ENCODE measurements at regions not wholly inside any gene's neighbourhood (a gene's known extent, or its start where the extent isn't known, plus 50 kb on each side); places are given as distances from the start of the nearest gene placed in this dataset.
"Not testable (repeated sequence)": the region's sequence is repeated elsewhere in the genome, so short reads cannot be mapped to it uniquely, and the experiment has no call there.

DNA sequence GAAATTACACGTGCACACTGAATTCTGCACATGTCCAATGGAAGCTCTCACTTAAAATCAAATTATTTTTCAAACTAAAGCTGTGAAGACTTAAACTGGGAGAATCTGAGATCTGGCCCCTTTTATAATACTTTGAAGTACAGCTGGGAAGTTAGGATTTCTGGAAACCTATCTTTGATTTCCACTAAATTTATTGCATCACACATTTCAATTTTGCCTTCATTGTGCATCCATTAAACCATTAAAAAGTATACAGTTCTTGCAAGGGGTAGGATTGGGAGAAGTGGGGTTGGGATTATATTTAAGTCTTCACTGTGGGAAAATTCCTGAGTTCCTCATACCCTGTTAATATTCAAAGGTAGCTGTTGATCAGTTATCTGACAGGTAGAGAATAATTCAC is 1229.6 kb upstream of the ZEB2 start:
- Histone ChIP-seq H3K9me3 (ENCODE audit: severe bottlenecking) (no peaks in the 10 kb centered on the region), H3K36me3 (ENCODE audit: low read depth) (no peaks in the 10 kb centered on the region), H3K27me3 (ENCODE audit: insufficient read depth, poor library complexity, severe bottlenecking) (no peaks in the 10 kb centered on the region), H3K4me3 (ENCODE audit: severe bottlenecking) (no peak overlapping the region), H3K4me1 (ENCODE audit: insufficient read depth, poor library complexity, severe bottlenecking) (peaks cover 23% of the 10 kb centered on the region), H3K27ac (ENCODE audit: poor library complexity, severe bottlenecking) (no peak overlapping the region)
- no peak for ATAC-seq (ENCODE audit: low read depth)
- TF ChIP-seq, protein P1, sequence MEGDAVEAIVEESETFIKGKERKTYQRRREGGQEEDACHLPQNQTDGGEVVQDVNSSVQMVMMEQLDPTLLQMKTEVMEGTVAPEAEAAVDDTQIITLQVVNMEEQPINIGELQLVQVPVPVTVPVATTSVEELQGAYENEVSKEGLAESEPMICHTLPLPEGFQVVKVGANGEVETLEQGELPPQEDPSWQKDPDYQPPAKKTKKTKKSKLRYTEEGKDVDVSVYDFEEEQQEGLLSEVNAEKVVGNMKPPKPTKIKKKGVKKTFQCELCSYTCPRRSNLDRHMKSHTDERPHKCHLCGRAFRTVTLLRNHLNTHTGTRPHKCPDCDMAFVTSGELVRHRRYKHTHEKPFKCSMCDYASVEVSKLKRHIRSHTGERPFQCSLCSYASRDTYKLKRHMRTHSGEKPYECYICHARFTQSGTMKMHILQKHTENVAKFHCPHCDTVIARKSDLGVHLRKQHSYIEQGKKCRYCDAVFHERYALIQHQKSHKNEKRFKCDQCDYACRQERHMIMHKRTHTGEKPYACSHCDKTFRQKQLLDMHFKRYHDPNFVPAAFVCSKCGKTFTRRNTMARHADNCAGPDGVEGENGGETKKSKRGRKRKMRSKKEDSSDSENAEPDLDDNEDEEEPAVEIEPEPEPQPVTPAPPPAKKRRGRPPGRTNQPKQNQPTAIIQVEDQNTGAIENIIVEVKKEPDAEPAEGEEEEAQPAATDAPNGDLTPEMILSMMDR (IDR thresholded peaks at IDR 0.05; ENCODE audit: poor library complexity, severe bottlenecking): no peak
- DNase-seq (ENCODE audit: low spot score): no peak

DNA sequence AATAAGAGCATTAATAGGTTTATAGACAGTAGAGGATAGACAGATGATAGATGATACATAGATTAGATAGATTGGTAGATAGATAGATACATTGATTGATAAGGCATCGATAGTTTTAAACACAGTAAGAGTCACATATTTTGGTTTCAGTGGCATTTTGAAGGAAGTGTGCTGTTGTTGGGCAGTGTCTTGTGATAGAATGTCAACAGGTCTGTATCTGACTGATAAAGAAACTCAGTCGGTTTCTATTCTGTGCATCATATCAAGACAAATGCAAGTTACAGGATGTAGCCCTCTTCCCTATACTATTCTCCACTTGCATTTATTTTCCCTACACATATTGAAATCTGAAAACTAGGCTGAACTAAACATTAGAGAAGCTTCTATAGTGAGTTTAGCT is 1229.0 kb upstream of the ZEB2 start:
- H3K27ac ChIP-seq (ENCODE audit: poor library complexity, severe bottlenecking): no peak overlapping the region
- no peak for ATAC-seq (ENCODE audit: low read depth)
- TF ChIP-seq, protein P1 (IDR thresholded peaks at IDR 0.05; ENCODE audit: poor library complexity, severe bottlenecking): no peak
- DNase-seq (ENCODE audit: low spot score): no peak
- H3K36me3 ChIP-seq (ENCODE audit: low read depth): no peaks in the 10 kb centered on the region
- H3K9me3 ChIP-seq (ENCODE audit: severe bottlenecking): no peaks in the 10 kb centered on the region
- H3K4me1 ChIP-seq (ENCODE audit: insufficient read depth, poor library complexity, severe bottlenecking): peaks cover 23% of the 10 kb centered on the region
- no peaks in the 10 kb centered on the region for H3K27me3 ChIP-seq (ENCODE audit: insufficient read depth, poor library complexity, severe bottlenecking)
- H3K4me3 ChIP-seq (ENCODE audit: severe bottlenecking): no peak overlapping the region

GRCh38 chr2:145747715-145748114 is 1227.8 kb upstream of the ZEB2 start:
- Histone ChIP-seq H3K4me1 (ENCODE audit: insufficient read depth, poor library complexity, severe bottlenecking) (peaks cover 23% of the 10 kb centered on the region), H3K27ac (ENCODE audit: poor library complexity, severe bottlenecking) (no peak overlapping the region), H3K27me3 (ENCODE audit: insufficient read depth, poor library complexity, severe bottlenecking) (no peaks in the 10 kb centered on the region), H3K9me3 (ENCODE audit: severe bottlenecking) (no peaks in the 10 kb centered on the region), H3K36me3 (ENCODE audit: low read depth) (no peaks in the 10 kb centered on the region), H3K4me3 (ENCODE audit: severe bottlenecking) (no peak overlapping the region)
- TF ChIP-seq, protein P1 (IDR thresholded peaks at IDR 0.05; ENCODE audit: poor library complexity, severe bottlenecking): no peak
- DNase-seq (ENCODE audit: low spot score) (no peak), ATAC-seq (ENCODE audit: low read depth) (no peak)

DNA sequence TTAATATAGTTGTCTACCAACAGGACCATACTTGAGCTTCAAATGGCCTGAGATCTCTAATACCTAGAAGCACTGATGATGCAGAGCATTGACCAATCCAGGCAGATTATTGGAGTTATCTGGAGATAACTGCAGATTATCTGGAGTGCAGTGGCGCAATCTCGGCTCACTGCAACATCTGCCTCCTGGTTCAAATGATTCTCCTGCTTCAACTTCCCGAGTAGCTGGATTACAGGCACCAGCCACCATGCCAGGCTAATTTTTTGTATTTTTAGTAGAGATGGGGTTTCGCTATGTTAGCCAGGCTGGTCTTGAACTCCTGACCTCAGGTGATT is 1225.4 kb upstream of the ZEB2 start:
- H3K9me3 ChIP-seq (ENCODE audit: severe bottlenecking); ATAC-seq (ENCODE audit: low read depth); H3K27me3 ChIP-seq (ENCODE audit: insufficient read depth, poor library complexity, severe bottlenecking); H3K4me3 ChIP-seq (ENCODE audit: severe bottlenecking); DNase-seq (ENCODE audit: low spot score); H3K36me3 ChIP-seq (ENCODE audit: low read depth): not testable (repeated sequence)
- peaks cover 17% of the 10 kb centered on the region for H3K4me1 ChIP-seq (ENCODE audit: insufficient read depth, poor library complexity, severe bottlenecking)
- peak overlapping the region; percentile 18 for H3K27ac ChIP-seq (ENCODE audit: poor library complexity, severe bottlenecking)

DNA sequence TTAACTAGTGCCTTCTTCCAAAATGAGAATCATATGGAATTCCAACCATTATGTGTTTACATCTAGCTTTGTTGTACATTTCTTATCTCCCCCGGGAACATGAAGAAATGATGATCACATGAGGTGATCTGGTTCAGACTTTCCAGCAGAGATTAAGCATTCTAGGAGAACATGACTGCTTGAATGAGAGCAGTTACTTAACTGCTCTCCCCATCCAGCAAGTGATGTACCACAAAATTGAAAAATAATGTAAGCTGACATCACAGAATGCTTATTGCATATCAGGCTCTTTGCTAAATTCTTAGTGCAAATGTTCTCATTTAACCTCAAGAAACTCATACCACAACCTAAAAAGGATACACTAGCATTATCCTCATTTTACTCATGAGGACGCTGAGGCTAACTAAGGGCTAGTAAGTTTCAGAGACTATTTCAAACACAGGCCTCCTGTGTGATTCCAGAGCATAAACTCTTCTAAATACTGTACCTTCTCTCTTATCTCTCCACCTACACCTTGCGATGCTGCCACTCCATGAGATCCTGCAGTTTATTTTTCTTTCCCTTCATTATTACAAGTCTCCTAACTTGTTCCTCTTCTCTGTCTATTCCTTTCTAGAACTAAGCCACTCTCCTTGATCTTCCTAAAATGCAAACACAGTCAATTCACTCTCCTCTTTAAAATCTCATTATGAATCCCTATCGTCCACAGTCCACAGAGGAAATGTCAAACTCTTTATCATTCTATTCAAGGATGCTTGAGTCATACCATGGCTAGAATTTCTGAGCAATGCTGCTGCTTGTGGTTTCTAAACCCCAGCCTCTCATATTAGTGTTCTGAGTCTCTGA is 1224.8 kb upstream of the ZEB2 start:
- no peaks in the 10 kb centered on the region for H3K36me3 ChIP-seq (ENCODE audit: low read depth)
- peak overlapping the region; percentile 18 for H3K27ac ChIP-seq (ENCODE audit: poor library complexity, severe bottlenecking)
- H3K9me3 ChIP-seq (ENCODE audit: severe bottlenecking): no peaks in the 10 kb centered on the region
- peaks cover 22% of the 10 kb centered on the region for H3K4me1 ChIP-seq (ENCODE audit: insufficient read depth, poor library complexity, severe bottlenecking)
- H3K4me3 ChIP-seq (ENCODE audit: severe bottlenecking): no peak overlapping the region
- no peaks in the 10 kb centered on the region for H3K27me3 ChIP-seq (ENCODE audit: insufficient read depth, poor library complexity, severe bottlenecking)
- ATAC-seq (ENCODE audit: low read depth) (peak; percentile 96), DNase-seq (ENCODE audit: low spot score) (no peak)
- TF ChIP-seq, protein P1 (IDR thresholded peaks at IDR 0.05; ENCODE audit: poor library complexity, severe bottlenecking): no peak

Data from RWPE2 (cell line).